Trophoblast cell (in vitro differentiated cells and primary cell): ENCODE measurements at regions not wholly inside any gene's neighbourhood (a gene's known extent, or its start where the extent isn't known, plus 50 kb on each side); places are given as distances from the start of the nearest gene placed in this dataset.

Experiments
- DNase-seq, 2 donors: peaks; one replicate each; pipeline ENCODE4 v3.0.0-alpha.2; 2016
- H2AFZ ChIP-seq: 2 replicates; pipeline ENCODE4 v1.6.1; 2013; ENCODE audit warnings: low read length, moderate library complexity, mild to moderate bottlenecking; ENCODE audit not compliant: insufficient read depth, poor library complexity
- H2AK5ac ChIP-seq: 2 replicates; pipeline ENCODE4 v1.6.1; 2013; ENCODE audit warnings: mild to moderate bottlenecking, low read length
- H2BK120ac ChIP-seq: 2 replicates; pipeline ENCODE4 v1.6.1; 2013; ENCODE audit warnings: low read length, mild to moderate bottlenecking, moderate library complexity; ENCODE audit not compliant: insufficient read depth, poor library complexity
- H2BK12ac ChIP-seq: 2 replicates; pipeline ENCODE4 v1.6.1; 2013; ENCODE audit warnings: mild to moderate bottlenecking, low read length, moderate library complexity
- H2BK5ac ChIP-seq: 2 replicates; pipeline ENCODE4 v1.6.1; 2013; ENCODE audit warnings: low read length, low read depth, moderate library complexity, mild to moderate bottlenecking; ENCODE audit not compliant: poor library complexity
- H3K14ac ChIP-seq: 2 replicates; pipeline ENCODE4 v1.6.1; 2013; ENCODE audit warnings: mild to moderate bottlenecking, low read length
- H3K18ac ChIP-seq: 2 replicates; pipeline ENCODE4 v1.6.1; 2013; ENCODE audit warnings: mild to moderate bottlenecking, low read length
- H3K23ac ChIP-seq: 2 replicates; pipeline ENCODE4 v1.6.1; 2013; ENCODE audit warnings: low read length
- H3K27ac ChIP-seq: 2 replicates; pipeline ENCODE4 v1.5.1; 2013; ENCODE audit warnings: low read depth, mild to moderate bottlenecking, inconsistent platforms, low read length, moderate library complexity
- H3K27me3 ChIP-seq: 2 replicates; pipeline ENCODE4 v1.6.1; 2013; ENCODE audit warnings: inconsistent platforms, mild to moderate bottlenecking, low read length, moderate library complexity; ENCODE audit not compliant: insufficient read depth
- H3K36me3 ChIP-seq, 2 experiments: 1 replicate in 1 of 2; 2 replicates in 1 of 2; pipeline ENCODE4 v1.6.1; 2013; ENCODE audit warnings: low read length in 2 of 2, mild to moderate bottlenecking in 2 of 2, moderate library complexity in 1 of 2; ENCODE audit not compliant: insufficient read depth in 2 of 2, control insufficient read depth in 1 of 2
- H3K4ac ChIP-seq: 2 replicates; pipeline ENCODE4 v1.6.1; 2013; ENCODE audit warnings: low read depth, mild to moderate bottlenecking, low read length, moderate library complexity
- H3K4me1 ChIP-seq, 2 experiments: 1 replicate in 1 of 2; 2 replicates in 1 of 2; pipeline ENCODE4 v1.6.1; 2013; ENCODE audit warnings: low read length in 2 of 2, mild to moderate bottlenecking in 2 of 2, moderate library complexity in 1 of 2; ENCODE audit not compliant: insufficient read depth in 2 of 2, control insufficient read depth in 1 of 2
- H3K4me2 ChIP-seq: 2 replicates; pipeline ENCODE4 v1.6.1; 2013; ENCODE audit warnings: inconsistent platforms, mild to moderate bottlenecking, low read length, moderate library complexity
- H3K4me3 ChIP-seq: 2 replicates; pipeline ENCODE4 v1.5.1; 2013; ENCODE audit warnings: mild to moderate bottlenecking, low read depth, low read length, inconsistent platforms
- H3K79me1 ChIP-seq: one replicate; pipeline ENCODE4 v1.6.1; 2013; ENCODE audit warnings: low read length
- H3K79me2 ChIP-seq: 2 replicates; pipeline ENCODE4 v1.6.1; 2013; ENCODE audit warnings: low read length, mild to moderate bottlenecking; ENCODE audit not compliant: control insufficient read depth, insufficient read depth, poor library complexity
- H3K9ac ChIP-seq: 2 replicates; pipeline ENCODE4 v1.6.1; 2013; ENCODE audit warnings: mild to moderate bottlenecking, low read length
- H3K9me3 ChIP-seq: 2 replicates; pipeline ENCODE4 v1.6.1; 2013; ENCODE audit warnings: low read depth, mild to moderate bottlenecking, control low read depth, inconsistent platforms, low read length; ENCODE audit not compliant: insufficient read depth
- H4K12ac ChIP-seq: 2 replicates; pipeline ENCODE4 v1.6.1; 2013; ENCODE audit warnings: low read depth, mild to moderate bottlenecking, low read length, moderate library complexity
- H4K8ac ChIP-seq: 2 replicates; pipeline ENCODE4 v1.6.1; 2013; ENCODE audit warnings: low read depth, mild to moderate bottlenecking, low read length, moderate library complexity
- H4K91ac ChIP-seq: one replicate; pipeline ENCODE4 v1.6.1; 2013; ENCODE audit warnings: low read depth, mild to moderate bottlenecking, low read length, moderate library complexity
- WGBS: extraction: QIAGEN DNeasy Blood & Tissue Kit; methylation state at CpG from one replicate; pipeline ENCODE4 v1.1.7; 2013; ENCODE audit warnings: missing lambda C conversion rate; ENCODE audit not compliant: insufficient read length, insufficient coverage; ENCODE audit errors: extremely low coverage; 5-methylcytosine and 5-hydroxymethylcytosine counted together

- Histone ChIP-seq H2AK5ac (no peak overlapping the region), H3K4me3 (no peak overlapping the region), H3K36me3 (no peaks in the 10 kb centered on the region), H3K14ac (no peak overlapping the region), H3K27ac (no peak overlapping the region), H2BK120ac (no peak overlapping the region), H4K8ac (no peak overlapping the region), H3K79me1 (no peaks in the 10 kb centered on the region), H3K9ac (no peak overlapping the region), H3K23ac (no peak overlapping the region), H3K4me1 (no peaks in the 10 kb centered on the region), H3K9me3 (peaks cover 2% of the 10 kb centered on the region), H4K12ac (no peak overlapping the region), H3K18ac (no peak overlapping the region), H2BK12ac (no peak overlapping the region), H4K91ac (no peak overlapping the region), H3K79me2 (no peaks in the 10 kb centered on the region), H2AFZ (no peak overlapping the region), H3K27me3 (no peaks in the 10 kb centered on the region), H2BK5ac (no peak overlapping the region), H3K4ac (no peak overlapping the region), H3K4me2 (no peak overlapping the region)
- DNase-seq, result no peak
- WGBS, result no CpG with 5 or more reads among the region's 10 CpGs
These were observed 65.8 kb upstream of the LINGO1 start for GRCh38 chr15:77698481-77698880.

- Histone ChIP-seq H2BK12ac (no peak overlapping the region), H2AK5ac (no peak overlapping the region), H3K4me1 (no peaks in the 10 kb centered on the region), H3K36me3 (no peaks in the 10 kb centered on the region), H3K27me3 (no peaks in the 10 kb centered on the region), H4K91ac (no peak overlapping the region), H4K12ac (no peak overlapping the region), H3K79me1 (no peaks in the 10 kb centered on the region), H2AFZ (no peak overlapping the region), H3K4ac (no peak overlapping the region), H3K9ac (no peak overlapping the region), H3K4me3 (no peak overlapping the region), H3K27ac (no peak overlapping the region), H3K18ac (no peak overlapping the region), H2BK5ac (no peak overlapping the region), H3K4me2 (no peak overlapping the region), H3K79me2 (no peaks in the 10 kb centered on the region), H3K23ac (no peak overlapping the region), H2BK120ac (no peak overlapping the region), H4K8ac (no peak overlapping the region), H3K14ac (no peak overlapping the region), H3K9me3 (peaks cover 2% of the 10 kb centered on the region)
- no CpG with 5 or more reads among the region's 7 CpGs for WGBS
- no peak for DNase-seq
These were observed 65.2 kb upstream of the LINGO1 start for GRCh38 chr15:77697893-77698292.

GRCh38 chr15:77696871-77697270 lies 64.2 kb upstream of the LINGO1 start:
- H3K4ac ChIP-seq, result no peak overlapping the region
- no CpG with 5 or more reads among the region's 8 CpGs for WGBS
- H3K4me1 ChIP-seq, result no peaks in the 10 kb centered on the region
- no peaks in the 10 kb centered on the region for H3K79me1 ChIP-seq
- H4K91ac ChIP-seq, result no peak overlapping the region
- H3K23ac ChIP-seq, result no peak overlapping the region
- H3K27me3 ChIP-seq, result no peaks in the 10 kb centered on the region
- no peak overlapping the region for H2BK12ac ChIP-seq
- H2BK5ac ChIP-seq, result no peak overlapping the region
- no peak overlapping the region for H2AFZ ChIP-seq
- no peak overlapping the region for H3K9ac ChIP-seq
- H4K8ac ChIP-seq, result no peak overlapping the region
- H4K12ac ChIP-seq, result no peak overlapping the region
- no peak overlapping the region for H2AK5ac ChIP-seq
- no peak overlapping the region for H3K27ac ChIP-seq
- H3K4me2 ChIP-seq, result no peak overlapping the region
- DNase-seq, result no peak
- H3K18ac ChIP-seq, result no peak overlapping the region
- H3K79me2 ChIP-seq, result no peaks in the 10 kb centered on the region
- H3K36me3 ChIP-seq, result no peaks in the 10 kb centered on the region
- no peak overlapping the region for H2BK120ac ChIP-seq
- H3K4me3 ChIP-seq, result no peak overlapping the region
- no peak overlapping the region for H3K14ac ChIP-seq
- H3K9me3 ChIP-seq, result peaks cover 2% of the 10 kb centered on the region

- no CpG with 5 or more reads among the region's 23 CpGs for WGBS
- H4K8ac ChIP-seq, result no peak overlapping the region
- no peak overlapping the region for H4K12ac ChIP-seq
- no peaks in the 10 kb centered on the region for H3K36me3 ChIP-seq
- no peaks in the 10 kb centered on the region for H3K79me2 ChIP-seq
- no peaks in the 10 kb centered on the region for H3K4me1 ChIP-seq
- H2BK5ac ChIP-seq, result no peak overlapping the region
- H3K14ac ChIP-seq, result no peak overlapping the region
- H3K23ac ChIP-seq, result no peak overlapping the region
- H3K9me3 ChIP-seq, result peaks cover 2% of the 10 kb centered on the region
- H3K79me1 ChIP-seq, result no peaks in the 10 kb centered on the region
- no peak overlapping the region for H3K9ac ChIP-seq
- H2AFZ ChIP-seq, result no peak overlapping the region
- no peak overlapping the region for H2AK5ac ChIP-seq
- no peak overlapping the region for H3K4ac ChIP-seq
- H3K18ac ChIP-seq, result no peak overlapping the region
- H3K4me2 ChIP-seq, result no peak overlapping the region
- H2BK120ac ChIP-seq, result no peak overlapping the region
- DNase-seq, result no peak
- H4K91ac ChIP-seq, result no peak overlapping the region
- no peak overlapping the region for H3K4me3 ChIP-seq
- H3K27me3 ChIP-seq, result no peaks in the 10 kb centered on the region
- H3K27ac ChIP-seq, result no peak overlapping the region
- H2BK12ac ChIP-seq, result no peak overlapping the region
These were observed 63.4 kb upstream of the LINGO1 start for GRCh38 chr15:77695961-77696582.
